B cell (primary cell): ENCODE measurements at regions not wholly inside any gene's neighbourhood (a gene's known extent, or its start where the extent isn't known, plus 50 kb on each side); places are given as distances from the start of the nearest gene placed in this dataset.

Source experiments
- CTCF ChIP-seq: fragments of 200-600 bp; IDR thresholded peaks from one replicate; pipeline ENCODE4 v1.8.0; 2022; ENCODE audit warnings: antibody characterized with exemption, mild to moderate bottlenecking
- EZH2 ChIP-seq: IDR thresholded peaks from 2 replicates; pipeline ENCODE4 v1.6.1; 2012; ENCODE audit warnings: borderline replicate concordance, low read depth, mild to moderate bottlenecking, moderate library complexity, low read length; ENCODE audit not compliant: insufficient read depth, poor library complexity, severe bottlenecking

DNA sequence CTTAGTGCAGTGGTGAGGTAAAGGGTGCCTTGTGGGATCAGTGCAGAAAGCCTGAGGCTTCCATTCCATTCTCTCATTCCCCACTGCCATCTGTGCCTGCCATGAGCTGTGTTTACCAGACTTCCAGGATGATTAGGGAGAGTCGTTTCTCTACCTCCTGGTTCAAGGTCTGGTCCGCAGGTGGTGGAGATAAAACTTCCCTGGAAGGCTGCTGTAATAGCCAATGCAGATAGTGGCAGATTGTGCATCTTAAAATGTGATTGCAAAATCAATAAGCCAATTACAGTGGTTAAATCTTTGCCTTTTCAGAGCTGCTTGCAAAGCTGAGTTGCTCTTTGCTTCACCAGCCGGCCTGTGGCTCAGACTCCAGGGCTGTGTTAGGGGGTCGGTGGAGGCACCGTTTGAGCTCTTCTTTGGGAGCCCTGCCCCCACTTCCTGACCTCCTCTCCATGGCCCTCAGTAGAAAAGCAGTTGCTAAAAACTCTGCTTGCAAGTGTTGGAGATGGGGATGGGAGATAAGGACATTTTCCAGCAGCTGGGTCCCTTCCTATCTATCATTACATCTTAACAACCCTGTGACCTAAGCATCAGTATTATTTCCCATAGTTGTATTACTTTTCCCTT is 95.2 kb upstream of the HS6ST1 start:
- no peak for TF ChIP-seq CTCF
- TF ChIP-seq EZH2 = no peak
